Coronary artery (tissue), 2 donors: ENCODE measurements at regions not wholly inside any gene's neighbourhood (a gene's known extent, or its start where the extent isn't known, plus 50 kb on each side); places are given as distances from the start of the nearest gene placed in this dataset.

Experiments
- DNase-seq: peaks from one replicate; pipeline ENCODE4 v3.0.0-alpha.2; 2017; ENCODE audit warnings: low spot score
- H3K27ac ChIP-seq, 2 donors: fragments of 200-600 bp; sonication (generic); one replicate each; pipeline ENCODE4 v1.5.1; 2016 to 2019
- H3K4me3 ChIP-seq: fragments of 200-600 bp; sonication (generic); 2 replicates; pipeline ENCODE4 v1.5.1; 2016; ENCODE audit warnings: mild to moderate bottlenecking, moderate library complexity
- TF ChIP-seq, protein P1 (sequence below): fragments of 200-600 bp; sonication (generic); IDR thresholded peaks from one replicate; pipeline ENCODE4 v1.5.1; 2019; ENCODE audit warnings: antibody characterized with exemption

DNA sequence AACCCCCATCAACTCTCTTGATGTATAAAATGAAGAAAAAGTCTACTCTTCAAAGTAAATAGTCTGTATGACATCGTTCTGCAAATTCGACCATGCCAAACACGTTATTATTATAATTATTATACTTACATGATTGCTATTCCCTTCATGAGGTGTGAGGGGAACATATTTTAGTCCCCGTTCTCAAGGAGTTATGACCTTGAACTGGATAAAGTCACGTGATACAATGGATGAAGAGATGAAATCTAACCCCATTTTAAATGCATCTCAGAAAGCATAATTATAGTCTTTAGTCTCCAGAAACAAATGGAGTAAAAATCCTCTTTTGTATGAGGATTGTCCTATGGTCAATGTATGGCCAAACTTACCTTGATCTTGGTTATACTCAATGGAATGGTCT, 250.3 kb downstream of the HS3ST1 start:
- TF ChIP-seq, protein P1, sequence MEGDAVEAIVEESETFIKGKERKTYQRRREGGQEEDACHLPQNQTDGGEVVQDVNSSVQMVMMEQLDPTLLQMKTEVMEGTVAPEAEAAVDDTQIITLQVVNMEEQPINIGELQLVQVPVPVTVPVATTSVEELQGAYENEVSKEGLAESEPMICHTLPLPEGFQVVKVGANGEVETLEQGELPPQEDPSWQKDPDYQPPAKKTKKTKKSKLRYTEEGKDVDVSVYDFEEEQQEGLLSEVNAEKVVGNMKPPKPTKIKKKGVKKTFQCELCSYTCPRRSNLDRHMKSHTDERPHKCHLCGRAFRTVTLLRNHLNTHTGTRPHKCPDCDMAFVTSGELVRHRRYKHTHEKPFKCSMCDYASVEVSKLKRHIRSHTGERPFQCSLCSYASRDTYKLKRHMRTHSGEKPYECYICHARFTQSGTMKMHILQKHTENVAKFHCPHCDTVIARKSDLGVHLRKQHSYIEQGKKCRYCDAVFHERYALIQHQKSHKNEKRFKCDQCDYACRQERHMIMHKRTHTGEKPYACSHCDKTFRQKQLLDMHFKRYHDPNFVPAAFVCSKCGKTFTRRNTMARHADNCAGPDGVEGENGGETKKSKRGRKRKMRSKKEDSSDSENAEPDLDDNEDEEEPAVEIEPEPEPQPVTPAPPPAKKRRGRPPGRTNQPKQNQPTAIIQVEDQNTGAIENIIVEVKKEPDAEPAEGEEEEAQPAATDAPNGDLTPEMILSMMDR = no peak
- DNase-seq = no peak
- Histone ChIP-seq H3K4me3 (no peak overlapping the region), H3K27ac (no peak overlapping the region)

DNA sequence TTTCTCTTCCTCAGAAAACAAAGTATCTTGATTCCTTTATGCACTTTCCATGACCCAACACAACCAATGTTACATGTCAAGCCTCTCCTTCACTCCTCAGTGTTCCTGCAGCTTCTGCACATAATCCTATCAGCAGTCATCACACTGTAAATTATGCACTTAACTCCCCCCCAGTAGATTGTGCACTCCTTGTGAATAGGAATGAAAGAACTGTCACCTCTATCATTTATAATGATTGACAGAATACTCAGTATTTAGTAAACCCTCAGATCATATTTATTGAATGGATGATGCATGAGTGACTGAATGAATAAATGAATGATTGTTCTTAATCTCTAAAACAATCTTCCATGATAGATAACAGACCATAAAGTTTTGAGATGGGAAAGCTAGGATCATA, 253.3 kb downstream of the HS3ST1 start:
- TF ChIP-seq, protein P1 = no peak
- Histone ChIP-seq H3K27ac (no peak overlapping the region), H3K4me3 (no peak overlapping the region)
- no peak for DNase-seq

DNA sequence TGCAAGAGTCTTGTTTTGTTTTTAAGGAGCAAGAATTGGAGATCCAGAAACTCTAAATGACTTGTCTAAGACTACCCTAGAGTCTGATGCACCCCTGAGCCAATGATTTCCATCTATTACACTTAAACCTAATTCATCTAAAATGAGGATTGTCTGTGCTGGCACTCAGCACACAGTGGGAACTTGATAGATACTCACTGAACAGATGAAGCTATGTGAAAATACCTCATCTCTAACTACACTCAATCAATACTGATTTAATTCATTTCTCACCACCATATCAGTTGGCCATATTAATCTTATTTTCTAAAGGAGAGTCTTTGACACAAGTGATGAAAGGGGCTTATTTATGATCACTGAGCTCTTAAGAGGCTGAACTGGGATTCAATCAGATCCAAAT, 262.1 kb downstream of the HS3ST1 start:
- TF ChIP-seq, protein P1 = no peak
- Histone ChIP-seq H3K27ac (no peak overlapping the region), H3K4me3 (no peak overlapping the region)
- DNase-seq = no peak

DNA sequence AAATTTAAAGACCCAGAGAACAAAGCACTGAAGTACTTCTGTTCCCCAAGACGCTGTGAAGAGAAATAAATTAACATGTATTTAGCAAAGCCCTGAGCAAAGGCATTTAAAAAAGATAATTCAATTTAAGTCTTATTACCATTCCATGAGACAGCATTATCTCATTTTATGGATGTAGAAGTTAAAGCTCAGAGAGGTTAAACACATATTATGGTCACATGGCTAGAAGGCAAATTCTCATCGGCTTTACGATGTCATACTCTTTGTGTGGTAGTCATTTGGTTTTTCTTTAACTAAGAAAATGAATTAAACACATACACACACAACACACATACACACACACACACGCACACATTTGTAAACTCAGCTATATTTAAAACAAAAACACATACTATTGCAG, 262.7 kb downstream of the HS3ST1 start:
- H3K4me3 ChIP-seq = no peak overlapping the region
- H3K27ac ChIP-seq = no peak overlapping the region
- DNase-seq = no peak
- TF ChIP-seq, protein P1 = no peak

DNA sequence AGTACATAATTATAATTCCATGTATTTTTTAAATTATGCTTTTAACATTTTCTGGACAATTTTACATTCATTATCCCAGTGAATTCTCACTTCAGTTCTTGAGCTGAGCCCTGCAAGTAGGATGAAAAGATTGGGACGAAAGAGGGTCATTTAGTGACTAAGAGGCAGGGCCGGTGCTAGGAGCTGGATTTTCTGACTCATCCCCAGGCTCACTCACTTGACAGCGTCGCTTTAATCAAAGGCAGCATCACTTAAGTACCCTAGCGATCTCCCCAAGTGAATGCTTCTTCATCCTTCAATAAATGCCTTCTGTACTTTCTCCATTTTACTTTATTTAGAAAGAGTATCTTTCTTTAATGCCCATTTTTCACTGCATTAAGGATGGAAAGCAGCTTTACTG, 263.6 kb downstream of the HS3ST1 start:
- TF ChIP-seq, protein P1 = no peak
- H3K4me3 ChIP-seq = no peak overlapping the region
- DNase-seq = no peak
- no peak overlapping the region for H3K27ac ChIP-seq

DNA sequence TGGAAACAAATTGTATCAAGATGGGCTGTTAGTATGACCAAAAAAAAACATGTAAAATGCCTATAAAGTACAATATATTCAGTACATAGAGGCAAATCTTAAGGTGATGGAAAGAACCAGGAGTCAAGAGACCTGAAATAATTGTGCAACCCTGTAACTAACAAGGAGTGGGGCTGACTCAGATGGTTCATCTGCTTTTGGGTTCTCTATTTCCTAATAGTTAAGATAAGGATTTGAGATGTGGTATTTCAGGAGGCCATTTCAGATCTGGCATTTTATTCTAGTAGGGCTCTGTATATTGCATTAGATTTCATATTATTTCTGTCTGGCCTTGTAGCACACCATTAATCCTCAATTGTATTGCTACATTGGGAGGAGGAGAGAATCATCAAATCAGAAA, 268.4 kb downstream of the HS3ST1 start:
- TF ChIP-seq, protein P1 = no peak
- Histone ChIP-seq H3K4me3 (no peak overlapping the region), H3K27ac (no peak overlapping the region)
- DNase-seq = no peak

DNA sequence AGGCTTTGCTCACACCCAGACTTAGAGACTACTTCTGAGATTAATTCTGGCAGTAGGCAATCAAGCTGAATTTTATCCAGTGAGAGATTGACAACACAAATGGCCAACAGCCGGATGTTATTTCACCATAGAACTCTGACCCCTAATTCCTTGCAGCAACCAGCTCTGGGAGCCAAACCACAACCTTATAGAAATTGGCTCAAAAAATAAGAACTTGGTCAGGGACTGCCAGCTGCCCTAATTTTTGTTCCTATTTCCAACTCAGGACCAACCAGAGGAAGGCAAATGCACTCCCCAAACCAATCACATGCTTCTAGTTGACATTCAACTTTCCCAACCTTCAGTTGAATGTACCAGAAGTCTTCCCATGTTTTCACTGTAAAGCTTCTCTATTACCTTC, 269.7 kb downstream of the HS3ST1 start:
- H3K27ac ChIP-seq = no peak overlapping the region
- TF ChIP-seq, protein P1 = no peak
- no peak for DNase-seq
- no peak overlapping the region for H3K4me3 ChIP-seq
